NOMO-1 treated with DMSO at 0.1 percent for 48 hours (cell line): ENCODE measurements at regions not wholly inside any gene's neighbourhood (a gene's known extent, or its start where the extent isn't known, plus 50 kb on each side); places are given as distances from the start of the nearest gene placed in this dataset.

Source experiments
- DNase-seq: peaks from one replicate; lab custom pipeline; 2025; ENCODE audit not compliant: unreplicated experiment; lab: John Stamatoyannopoulos, UW

- DNase-seq = no peak
Observed at GRCh38 chr1:218967836-218968235, 205.8 kb upstream of the LYPLAL1 start.

GRCh38 chr1:218969006-218969405 is 204.7 kb upstream of the LYPLAL1 start:
- no peak for DNase-seq

DNA sequence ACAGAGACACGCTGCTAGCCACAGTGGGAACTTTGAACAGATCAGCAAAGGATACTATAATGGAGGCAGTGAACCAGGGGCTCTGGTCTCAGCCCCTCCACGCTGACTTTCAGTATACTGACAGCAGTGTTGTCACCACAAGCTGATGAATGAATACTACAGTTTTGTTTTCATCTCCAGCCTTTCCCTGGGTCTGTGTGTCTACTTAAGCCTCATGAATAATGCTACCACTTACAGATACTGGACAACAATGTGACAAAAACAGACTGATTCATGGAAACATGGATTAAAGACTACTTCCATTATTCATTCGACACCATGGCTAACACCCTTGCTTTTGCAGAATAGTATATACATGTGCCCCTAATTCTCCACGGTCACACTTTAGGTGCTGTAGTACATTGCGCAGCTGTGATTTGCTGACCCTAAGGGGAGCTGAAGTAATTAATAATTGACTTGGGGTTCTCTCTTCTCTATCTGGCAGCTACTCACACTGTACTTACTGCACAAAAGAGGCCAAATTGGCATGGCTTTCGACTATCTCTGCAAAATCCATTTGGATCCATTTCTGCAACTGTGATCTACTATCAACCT is 203.2 kb upstream of the LYPLAL1 start:
- DNase-seq = no peak

DNA sequence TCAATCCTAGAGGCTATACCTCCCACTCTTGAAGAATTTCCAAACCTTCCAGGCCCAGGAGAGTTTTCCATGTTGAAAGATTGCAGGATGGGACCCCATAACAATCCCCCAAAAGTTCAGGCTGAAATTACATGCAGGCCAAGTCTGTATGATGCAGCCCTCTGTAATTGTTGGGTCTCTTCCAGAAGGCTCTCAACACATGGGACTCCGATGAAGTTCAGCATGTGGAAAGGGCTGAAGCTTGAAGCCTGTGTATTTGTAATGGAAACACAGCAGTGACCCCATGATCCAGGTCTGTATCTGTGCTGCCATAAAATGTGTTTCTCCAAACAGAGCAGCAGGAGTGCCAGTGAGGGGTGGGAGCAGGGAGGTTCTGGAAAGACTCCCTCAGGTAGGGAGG is 202.5 kb upstream of the LYPLAL1 start:
- DNase-seq = no peak

- DNase-seq = no peak
Observed at GRCh38 chr1:218980881-218981280, 192.8 kb upstream of the LYPLAL1 start.

GRCh38 chr1:218982482-218982881 is 191.2 kb upstream of the LYPLAL1 start:
- no peak for DNase-seq

DNA sequence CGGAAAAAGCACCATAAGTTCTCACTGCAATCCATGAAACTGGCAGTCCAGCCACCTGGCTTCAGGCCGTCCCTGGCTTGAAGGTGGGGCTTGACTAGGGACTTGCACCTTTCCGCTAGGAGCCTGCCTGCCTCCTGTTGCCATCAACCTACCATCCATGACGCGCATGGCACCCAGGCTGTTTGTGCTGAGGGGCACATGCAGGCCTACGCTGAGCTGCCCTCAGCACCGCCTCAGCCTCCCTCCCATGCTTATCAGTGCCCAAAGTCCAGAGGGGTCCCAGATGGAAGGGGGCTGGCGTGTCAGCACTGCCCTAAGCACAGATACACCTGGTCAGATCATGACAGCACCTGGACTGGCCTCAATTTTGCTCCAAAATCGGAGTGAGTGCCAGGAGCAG is 190.2 kb upstream of the LYPLAL1 start:
- no peak for DNase-seq

GRCh38 chr1:218983848-218984247 is 189.8 kb upstream of the LYPLAL1 start:
- no peak for DNase-seq

- DNase-seq = no peak
Observed at GRCh38 chr1:218985424-218985984, 188.2 kb upstream of the LYPLAL1 start.

- no peak for DNase-seq
Observed at GRCh38 chr1:218986816-218987215, 186.9 kb upstream of the LYPLAL1 start.

DNA sequence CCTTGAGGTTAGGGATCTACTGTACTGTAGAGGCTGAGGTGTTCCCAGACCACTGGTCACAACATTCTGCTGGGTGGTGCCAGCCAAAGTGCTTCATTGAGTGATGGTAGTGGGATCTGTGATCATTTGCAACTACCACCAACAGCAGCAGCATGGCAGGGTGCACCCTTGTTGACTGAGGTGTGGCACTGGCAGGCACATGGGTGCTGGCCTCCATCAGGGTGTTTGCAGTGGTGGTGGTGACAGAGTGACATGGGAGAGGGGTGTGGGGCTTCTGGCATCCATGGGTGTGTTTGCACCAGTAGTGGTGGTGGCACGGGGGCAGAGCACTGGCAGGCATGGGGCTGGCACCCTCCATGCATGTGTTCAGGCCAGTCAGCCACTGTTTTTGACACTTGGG is 183.7 kb upstream of the LYPLAL1 start:
- DNase-seq = no peak

GRCh38 chr1:218991089-218991488 is 182.6 kb upstream of the LYPLAL1 start:
- no peak for DNase-seq

DNA sequence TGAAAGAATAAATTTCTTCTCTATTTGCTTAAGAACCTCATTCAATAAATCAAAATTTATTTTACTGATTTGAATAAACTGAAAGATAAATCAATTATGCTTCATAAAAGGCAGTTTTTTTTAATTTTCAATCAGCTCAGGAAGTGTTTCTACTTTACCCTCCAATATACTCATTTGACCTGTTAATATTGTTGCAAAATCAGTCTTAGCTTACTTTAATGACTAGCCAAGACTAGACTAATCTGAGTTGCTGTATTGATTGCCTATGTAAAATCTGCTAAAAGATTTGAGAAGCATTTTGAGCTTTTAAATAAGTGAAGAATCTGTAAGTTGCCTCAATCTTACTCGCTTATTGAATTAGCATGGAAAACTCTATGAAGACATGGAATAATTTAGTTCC is 179.1 kb upstream of the LYPLAL1 start:
- no peak for DNase-seq

DNA sequence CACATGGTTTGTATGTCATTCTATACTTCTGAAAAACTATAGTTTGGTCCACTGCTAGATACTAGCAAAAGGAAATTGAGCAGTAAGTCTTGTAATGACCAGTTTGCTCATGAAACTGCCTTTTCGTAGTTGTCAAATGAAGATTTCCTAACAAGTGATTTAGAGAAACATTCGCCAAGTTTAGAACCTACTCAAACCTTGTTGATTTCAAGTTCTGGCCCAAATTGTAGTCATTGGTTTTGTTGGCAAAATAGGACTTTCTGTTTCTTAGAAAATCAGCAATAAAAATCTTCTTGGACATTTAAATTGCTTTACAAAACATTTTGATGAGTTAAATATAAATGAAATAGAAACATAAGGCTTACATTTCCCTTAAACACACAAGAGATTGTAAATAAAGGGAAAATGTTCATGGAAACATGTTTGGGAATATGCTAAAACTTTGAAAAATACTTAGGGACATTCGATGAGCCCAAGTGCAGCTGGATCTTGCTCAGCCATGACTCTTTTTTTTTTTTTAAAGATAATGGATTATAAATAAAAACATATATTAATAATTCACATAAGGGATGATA is 178.5 kb upstream of the LYPLAL1 start:
- no peak for DNase-seq

GRCh38 chr1:218996362-218996761 is 177.3 kb upstream of the LYPLAL1 start:
- DNase-seq = no peak

DNA sequence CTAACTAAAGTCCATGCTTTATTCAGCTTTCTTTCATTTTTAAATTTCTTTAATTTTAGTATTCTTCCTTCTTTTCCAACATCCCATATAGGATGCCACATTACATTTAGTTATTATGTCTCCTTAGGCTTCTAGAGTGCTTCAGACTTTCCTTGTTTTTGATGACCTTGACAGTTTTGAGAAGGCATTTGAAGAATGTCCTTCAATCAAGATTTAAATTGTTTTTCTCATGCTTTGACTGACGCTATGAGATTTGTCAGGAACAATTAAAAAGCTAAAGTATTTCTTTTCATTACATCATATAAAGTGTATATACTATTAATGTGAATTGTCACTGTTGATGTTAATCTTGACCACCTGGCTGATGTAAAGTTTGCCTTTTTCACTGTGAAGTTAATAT is 173.7 kb upstream of the LYPLAL1 start:
- no peak for DNase-seq

DNA sequence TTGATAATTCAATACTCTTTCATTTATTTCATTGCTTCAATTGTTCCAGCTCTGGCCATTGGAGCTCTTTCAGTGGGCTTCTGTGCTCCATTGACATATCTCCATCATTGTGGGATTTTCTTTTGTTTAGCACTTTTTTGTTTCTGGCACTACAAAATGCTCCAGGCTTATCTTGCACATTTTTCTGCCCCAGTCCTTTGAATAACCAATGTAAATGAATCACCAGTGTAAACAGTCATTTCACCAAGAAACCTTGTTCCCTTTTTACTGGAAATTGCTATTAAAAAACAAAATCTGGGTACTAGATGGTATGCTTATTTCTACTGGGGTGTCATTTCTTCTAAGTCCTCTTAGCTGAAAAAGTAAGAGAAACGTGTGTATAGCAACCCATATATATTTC is 173.0 kb upstream of the LYPLAL1 start:
- DNase-seq = no peak

- DNase-seq = no peak
Observed at GRCh38 chr1:219010720-219011119, 163.0 kb upstream of the LYPLAL1 start.

- no peak for DNase-seq
Observed at GRCh38 chr1:219020386-219020785, 153.3 kb upstream of the LYPLAL1 start.

- DNase-seq = no peak
Observed at GRCh38 chr1:219020846-219021245, 152.8 kb upstream of the LYPLAL1 start.

DNA sequence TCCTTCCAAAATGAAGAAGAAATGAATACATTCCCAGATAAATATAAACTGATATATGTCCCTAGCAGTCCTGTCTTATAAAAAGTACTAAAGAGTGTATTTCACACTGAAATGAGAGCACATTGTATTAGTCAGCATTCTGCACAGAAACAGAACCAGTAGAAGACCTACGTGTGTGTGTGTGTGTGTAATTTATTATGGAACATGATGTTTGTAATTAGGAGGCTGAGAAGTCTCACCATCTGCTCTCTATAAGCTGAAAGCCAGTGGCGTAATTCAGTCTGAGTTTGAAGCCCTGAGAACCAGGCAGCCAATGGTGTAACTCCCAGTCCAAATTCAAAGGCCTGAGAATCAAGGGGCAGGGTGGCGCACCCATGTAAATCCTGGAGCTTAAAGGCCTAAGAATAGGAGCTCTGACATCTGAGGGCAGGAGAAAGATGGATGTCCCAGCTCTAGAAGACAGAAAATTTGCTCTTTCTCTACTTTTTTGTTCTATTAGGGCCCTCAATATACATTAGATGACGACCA is 146.5 kb upstream of the LYPLAL1 start:
- DNase-seq = no peak

GRCh38 chr1:219031809-219032208 is 141.9 kb upstream of the LYPLAL1 start:
- no peak for DNase-seq

- no peak for DNase-seq
Observed at GRCh38 chr1:219038398-219038797, 135.3 kb upstream of the LYPLAL1 start.
